ENCODE measurements at regions not wholly inside any gene's neighbourhood (a gene's known extent, or its start where the extent isn't known, plus 50 kb on each side); places are given as distances from the start of the nearest gene placed in this dataset.

DNA sequence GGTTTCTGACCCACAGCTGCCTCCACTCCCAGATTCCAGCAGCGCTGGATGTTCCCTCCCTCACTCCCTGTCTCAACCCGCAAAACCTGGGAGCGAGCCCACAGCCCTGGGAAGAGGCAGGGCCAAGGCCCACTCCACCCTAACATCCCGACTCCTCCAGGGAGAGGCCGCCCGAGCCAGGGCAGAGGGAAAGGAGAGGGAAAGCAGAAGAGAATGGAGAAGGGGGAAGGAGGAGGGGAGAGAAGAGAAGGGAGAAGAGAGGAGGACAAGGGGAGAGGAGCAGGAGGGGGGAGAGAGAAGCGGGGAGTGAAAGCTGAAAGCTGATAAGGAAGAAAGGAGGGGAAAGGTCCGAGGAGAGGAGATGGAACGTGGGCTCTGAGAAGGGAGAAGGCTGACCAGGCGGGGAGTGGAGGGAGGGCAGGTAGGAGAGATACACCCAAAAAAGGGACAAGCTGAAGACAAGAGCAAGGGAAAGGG is 120.2 kb upstream of the PJA1 start:
- DNase-seq (ENCODE audit: extremely low spot score) = no peak
- Histone ChIP-seq H3K36me3 (no peaks in the 10 kb centered on the region), H3K27me3 (no peaks in the 10 kb centered on the region), H3K9me3 (no peaks in the 10 kb centered on the region), H3K4me1 (peaks cover 6 to 33% (median 24%) of the 10 kb centered on the region in 4 donors), H3K27ac (replicated peaks in 1 of 4) (peak overlapping the region; percentile 28 to 72 (median 68)), H3K4me3 (peak overlapping the region; percentile 47 to 59 (median 50))
- intact Hi-C loops (cut with DNase I) = loop anchor here (2.0 to 10.0 kb wide), 3 partner anchors 191 to 1091 kb away; partner anchors contain the start of gene EFNB1
- WGBS = 40% methylated on average over 8 of the region's 10 CpGs
- no peak for TF ChIP-seq POLR2AphosphoS5 (IDR thresholded peaks at IDR 0.05)
- no peak for TF ChIP-seq EP300 (IDR thresholded peaks at IDR 0.05)

DNA sequence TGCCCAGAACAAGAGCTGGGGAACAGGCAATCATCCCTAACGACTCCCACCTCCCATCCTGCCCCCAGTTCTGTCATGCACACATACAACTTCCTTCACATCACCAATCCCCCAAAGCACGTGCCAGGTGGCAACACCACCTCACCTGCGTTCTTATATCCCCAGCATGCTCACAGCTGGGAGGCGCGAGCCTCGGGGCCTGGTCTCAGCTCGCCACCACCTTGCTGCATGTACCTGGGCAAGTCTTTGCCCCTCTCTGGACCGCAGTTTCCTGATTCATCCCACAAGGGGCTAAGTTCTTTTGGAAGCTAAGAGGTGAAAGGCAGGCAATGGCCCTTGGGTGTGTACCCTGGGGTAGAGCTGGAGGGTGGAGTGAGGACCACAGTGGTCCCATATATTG is 119.2 kb upstream of the PJA1 start:
- Histone ChIP-seq H3K9me3 (no peaks in the 10 kb centered on the region), H3K27me3 (no peaks in the 10 kb centered on the region), H3K4me1 (peaks cover 6 to 43% (median 34%) of the 10 kb centered on the region in 4 donors), H3K4me3 (no peak overlapping the region), H3K36me3 (no peaks in the 10 kb centered on the region), H3K27ac (replicated peaks in 1 of 4) (peak overlapping the region in 1 of 4 donors; percentile 68)
- intact Hi-C loops (cut with DNase I) = loop anchor here (2.0 to 10.0 kb wide), 5 partner anchors 57 to 1090 kb away; partner anchors contain the start of gene EFNB1
- no peak for DNase-seq (ENCODE audit: extremely low spot score)
- WGBS = 94% methylated on average over 3 of the region's 8 CpGs
- no peak for TF ChIP-seq EP300 (IDR thresholded peaks at IDR 0.05)
- TF ChIP-seq, protein P1, sequence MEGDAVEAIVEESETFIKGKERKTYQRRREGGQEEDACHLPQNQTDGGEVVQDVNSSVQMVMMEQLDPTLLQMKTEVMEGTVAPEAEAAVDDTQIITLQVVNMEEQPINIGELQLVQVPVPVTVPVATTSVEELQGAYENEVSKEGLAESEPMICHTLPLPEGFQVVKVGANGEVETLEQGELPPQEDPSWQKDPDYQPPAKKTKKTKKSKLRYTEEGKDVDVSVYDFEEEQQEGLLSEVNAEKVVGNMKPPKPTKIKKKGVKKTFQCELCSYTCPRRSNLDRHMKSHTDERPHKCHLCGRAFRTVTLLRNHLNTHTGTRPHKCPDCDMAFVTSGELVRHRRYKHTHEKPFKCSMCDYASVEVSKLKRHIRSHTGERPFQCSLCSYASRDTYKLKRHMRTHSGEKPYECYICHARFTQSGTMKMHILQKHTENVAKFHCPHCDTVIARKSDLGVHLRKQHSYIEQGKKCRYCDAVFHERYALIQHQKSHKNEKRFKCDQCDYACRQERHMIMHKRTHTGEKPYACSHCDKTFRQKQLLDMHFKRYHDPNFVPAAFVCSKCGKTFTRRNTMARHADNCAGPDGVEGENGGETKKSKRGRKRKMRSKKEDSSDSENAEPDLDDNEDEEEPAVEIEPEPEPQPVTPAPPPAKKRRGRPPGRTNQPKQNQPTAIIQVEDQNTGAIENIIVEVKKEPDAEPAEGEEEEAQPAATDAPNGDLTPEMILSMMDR (IDR thresholded peaks at IDR 0.05) = no peak
- TF ChIP-seq POLR2A (IDR thresholded peaks at IDR 0.05; ENCODE audit: low read depth) = no peak

DNA sequence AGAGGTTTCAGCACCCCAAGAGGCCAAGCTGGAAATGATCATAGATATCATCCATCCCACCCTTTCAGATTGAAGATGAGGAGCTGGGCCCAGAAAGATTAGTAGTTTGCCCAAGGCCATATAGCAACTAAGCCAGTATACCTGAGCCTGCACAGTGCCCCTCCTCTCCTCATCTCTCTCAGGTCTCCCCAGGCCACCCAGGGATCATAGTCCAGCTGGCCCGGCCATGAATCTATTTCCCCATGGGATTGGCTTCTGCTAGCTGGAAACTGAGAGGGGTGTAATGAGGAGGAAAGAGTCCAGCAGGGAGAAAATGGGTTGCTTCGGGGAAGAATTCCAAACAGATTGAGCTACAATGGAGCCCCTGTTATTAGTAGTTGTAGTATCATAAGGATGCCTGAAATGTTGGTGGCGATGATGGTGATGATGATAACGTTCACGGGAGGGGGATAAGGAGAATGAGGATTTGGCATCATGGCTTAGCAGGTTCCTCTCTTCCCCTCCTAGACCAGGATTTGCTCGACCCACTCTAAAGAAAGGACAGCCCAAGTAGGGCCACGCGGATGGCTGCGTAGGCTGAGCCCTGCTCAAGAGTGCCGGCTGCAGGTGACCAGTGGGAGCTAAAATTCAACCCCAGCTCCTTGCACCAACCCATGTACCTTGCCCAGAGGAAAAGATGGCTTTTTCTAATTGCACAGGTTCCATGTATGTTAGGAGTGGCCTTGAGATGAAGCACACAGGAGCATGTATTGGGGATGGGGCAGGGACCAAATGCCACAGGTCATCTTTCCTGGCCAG is 117.8 kb upstream of the PJA1 start:
- intact Hi-C loops (cut with DNase I) = loop anchor here (5.0 to 10.0 kb wide), 4 partner anchors 56 to 1088 kb away; no protein-coding TSS in a partner anchor
- peaks cover 6 to 57% (median 48%) of the 10 kb centered on the region in 4 donors for H3K4me1 ChIP-seq
- H3K36me3 ChIP-seq = no peaks in the 10 kb centered on the region
- no peaks in the 10 kb centered on the region for H3K9me3 ChIP-seq
- TF ChIP-seq POLR2AphosphoS5 (IDR thresholded peaks at IDR 0.05) = no peak
- TF ChIP-seq, protein P1 (IDR thresholded peaks at IDR 0.05) = peak in 1 of 3 experiments; percentile 9
- H3K4me3 ChIP-seq = no peak overlapping the region
- DNase-seq (ENCODE audit: extremely low spot score) = no peak
- WGBS = 74% methylated on average over 9 of the region's 10 CpGs
- H3K27ac ChIP-seq (replicated peaks in 1 of 4) = no peak overlapping the region
- H3K27me3 ChIP-seq = no peaks in the 10 kb centered on the region

DNA sequence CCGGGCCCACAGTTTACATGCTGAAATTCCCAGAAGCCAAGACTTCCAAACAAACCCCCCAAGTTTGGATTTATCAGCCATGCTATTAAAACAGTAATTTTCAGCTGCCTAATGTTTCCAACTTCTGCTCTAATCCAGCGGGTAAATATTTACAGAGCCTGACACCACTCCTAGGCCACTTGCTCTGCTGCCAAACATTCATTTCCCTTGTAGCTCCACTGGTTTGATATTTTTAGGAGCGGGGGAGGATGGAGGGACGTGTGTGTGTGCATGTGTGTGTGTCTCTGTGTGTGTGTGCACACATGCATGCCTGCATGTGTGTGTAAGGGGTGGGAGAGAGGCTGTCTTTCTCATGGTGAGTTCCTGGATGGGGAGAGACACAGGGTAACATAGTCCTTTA is 115.7 kb upstream of the PJA1 start:
- Histone ChIP-seq H3K27ac (replicated peaks in 1 of 4) (no peak overlapping the region), H3K27me3 (no peaks in the 10 kb centered on the region), H3K36me3 (no peaks in the 10 kb centered on the region), H3K4me3 (no peak overlapping the region), H3K4me1 (peaks cover 3 to 61% (median 54%) of the 10 kb centered on the region in 4 donors), H3K9me3 (no peaks in the 10 kb centered on the region)
- intact Hi-C loops (cut with DNase I) = loop anchor here (5.0 to 10.0 kb wide), 4 partner anchors 54 to 1086 kb away; no protein-coding TSS in a partner anchor
- DNase-seq (ENCODE audit: extremely low spot score) = no peak
- 35% methylated on average over 4 of the region's 4 CpGs for WGBS
- TF ChIP-seq EP300 (IDR thresholded peaks at IDR 0.05) (no peak), POLR2A (IDR thresholded peaks at IDR 0.05; ENCODE audit: low read depth) (no peak), POLR2AphosphoS5 (IDR thresholded peaks at IDR 0.05) (no peak)
- TF ChIP-seq, protein P1 (IDR thresholded peaks at IDR 0.05) = no peak

DNA sequence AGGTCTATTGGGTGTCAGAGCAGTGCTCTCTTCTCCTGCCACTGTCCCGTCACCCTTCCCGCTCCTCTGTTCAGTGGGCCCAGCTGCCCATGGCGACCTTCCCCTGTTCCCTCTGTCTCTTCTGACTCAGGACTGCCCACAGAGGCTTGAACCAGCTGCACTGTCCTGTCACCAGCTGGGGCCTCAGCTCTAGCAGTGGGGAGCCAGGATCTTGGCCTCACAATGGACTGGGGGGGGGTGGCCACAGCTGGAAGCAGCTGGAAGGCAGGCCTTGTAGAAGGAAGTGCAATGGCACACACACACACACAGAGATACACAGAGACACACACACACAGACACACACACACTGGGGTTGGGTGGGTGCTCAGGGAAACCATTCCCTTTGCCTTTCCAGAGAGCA is 114.0 kb upstream of the PJA1 start:
- intact Hi-C loops (cut with DNase I) = no loop called here
- 82% methylated on average over 3 of the region's 3 CpGs for WGBS
- H3K27me3 ChIP-seq = no peaks in the 10 kb centered on the region
- H3K36me3 ChIP-seq = no peaks in the 10 kb centered on the region
- no peak for DNase-seq (ENCODE audit: extremely low spot score)
- no peaks in the 10 kb centered on the region for H3K9me3 ChIP-seq
- H3K27ac ChIP-seq (replicated peaks in 1 of 4) = no peak overlapping the region
- TF ChIP-seq, protein P1 (IDR thresholded peaks at IDR 0.05) = no peak
- TF ChIP-seq POLR2A (IDR thresholded peaks at IDR 0.05; ENCODE audit: low read depth) (no peak), POLR2AphosphoS5 (IDR thresholded peaks at IDR 0.05) (no peak), EP300 (IDR thresholded peaks at IDR 0.05) (no peak)
- H3K4me3 ChIP-seq = no peak overlapping the region
- H3K4me1 ChIP-seq = peaks cover 0 to 61% (median 45%) of the 10 kb centered on the region in 4 donors

Measured in esophagus muscularis mucosa (tissue), 4 donors.